Kidney (tissue), 13 donors: ENCODE measurements at regions not wholly inside any gene's neighbourhood (a gene's known extent, or its start where the extent isn't known, plus 50 kb on each side); places are given as distances from the start of the nearest gene placed in this dataset.
A peak's percentile ranks its signal among the peaks of the same experiment; 100 is the strongest.

Experiments
- DNase-seq, 5 donors: peaks; one replicate each; pipeline ENCODE4 v3.0.0-alpha.2; 2013 to 2020
- FAIRE-seq: peaks from 2 replicates; lab custom pipeline; 2012; peaks lifted over from hg19 to GRCh38; lab: Jason Lieb, UNC
- H3K27ac ChIP-seq, 2 donors: one replicate each; pipeline ENCODE4 v1.7.0; 2013; ENCODE audit warnings: low read depth in 2 of 2, low read length in 2 of 2, inconsistent platforms in 1 of 2
- H3K27me3 ChIP-seq: one replicate; pipeline ENCODE4 v1.7.1; 2013; ENCODE audit warnings: low read length, inconsistent platforms; ENCODE audit not compliant: control insufficient read depth, insufficient read depth
- H3K36me3 ChIP-seq, 3 donors: one replicate each; pipeline versions ENCODE4 v1.7.0 to v1.7.1; 2013; ENCODE audit warnings: low read length in 3 of 3, control low read depth in 1 of 3, inconsistent platforms in 1 of 3; ENCODE audit not compliant: insufficient read depth in 3 of 3, control insufficient read depth in 2 of 3
- H3K4me1 ChIP-seq, 3 donors: one replicate each; pipeline versions ENCODE4 v1.7.0 to v1.7.1; 2013; ENCODE audit warnings: low read length in 3 of 3, inconsistent platforms in 1 of 3, low read depth in 1 of 3; ENCODE audit not compliant: control insufficient read depth in 2 of 3, insufficient read depth in 2 of 3
- H3K4me3 ChIP-seq, 3 donors: one replicate each; pipeline versions ENCODE4 v1.7.0 to v1.8.1; 2013; ENCODE audit warnings: low read length in 3 of 3, control low read depth in 1 of 3, inconsistent platforms in 1 of 3
- H3K9ac ChIP-seq, 3 donors: one replicate each; pipeline versions ENCODE4 v1.7.0 to v1.7.1; 2013; ENCODE audit warnings: low read length in 3 of 3, control low read depth in 1 of 3, inconsistent platforms in 1 of 3
- H3K9me3 ChIP-seq, 3 donors: one replicate each; pipeline versions ENCODE4 v1.7.0 to v1.7.1; 2013; ENCODE audit warnings: low read length in 3 of 3, control low read depth in 1 of 3, inconsistent platforms in 1 of 3; ENCODE audit not compliant: control insufficient read depth in 2 of 3, insufficient read depth in 1 of 3
- intact Hi-C: fragments of 100-400 bp; cut with DNase I; formaldehyde crosslinking; loops from one replicate; pipeline ENCODE4 v1.11.1; 2022
- TF ChIP-seq, protein P1 (sequence below): IDR thresholded peaks from 3 replicates; pipeline ENCODE4 v1.5.1; 2012; ENCODE audit warnings: mild to moderate bottlenecking, moderate library complexity, borderline replicate concordance; ENCODE audit not compliant: insufficient read depth; ENCODE audit errors: extremely low read depth
- donor health status: control.
- donor health status: control.
- donor health status: control.
- donor health status: control.
- donor health status: control.
- donor health status: DM: yes; HTN: yes; CAD: no.
- donor health status: Normal renal cell carcinoma (clear cell type).

DNA sequence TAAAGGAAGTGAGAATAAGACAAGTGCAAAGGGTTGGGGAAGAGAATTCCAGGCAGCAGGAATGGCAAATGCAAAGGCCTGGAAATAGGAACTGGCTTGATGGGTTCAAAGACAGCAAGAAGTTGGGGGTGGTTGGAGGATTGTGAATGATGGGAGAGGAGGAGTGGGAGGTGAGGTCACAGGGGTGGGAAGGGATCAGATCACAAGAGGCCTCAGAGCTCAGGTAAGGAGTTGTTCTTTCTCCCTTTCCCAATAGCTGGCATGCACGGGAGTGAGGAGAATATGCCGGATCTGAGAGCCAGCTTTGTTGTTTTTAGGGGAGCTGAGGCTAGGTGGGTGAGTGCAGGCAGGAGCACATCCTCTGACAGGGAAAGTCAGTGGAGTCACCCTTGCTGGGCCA is 94.0 kb upstream of the RAB3GAP2 start:
- Histone ChIP-seq H3K4me1 (peaks cover 0 to 6% (median 4%) of the 10 kb centered on the region in 3 donors), H3K9ac (no peak overlapping the region), H3K9me3 (no peaks in the 10 kb centered on the region), H3K4me3 (no peak overlapping the region), H3K36me3 (no peaks in the 10 kb centered on the region), H3K27me3 (no peaks in the 10 kb centered on the region), H3K27ac (no peak overlapping the region)
- TF ChIP-seq, protein P1, sequence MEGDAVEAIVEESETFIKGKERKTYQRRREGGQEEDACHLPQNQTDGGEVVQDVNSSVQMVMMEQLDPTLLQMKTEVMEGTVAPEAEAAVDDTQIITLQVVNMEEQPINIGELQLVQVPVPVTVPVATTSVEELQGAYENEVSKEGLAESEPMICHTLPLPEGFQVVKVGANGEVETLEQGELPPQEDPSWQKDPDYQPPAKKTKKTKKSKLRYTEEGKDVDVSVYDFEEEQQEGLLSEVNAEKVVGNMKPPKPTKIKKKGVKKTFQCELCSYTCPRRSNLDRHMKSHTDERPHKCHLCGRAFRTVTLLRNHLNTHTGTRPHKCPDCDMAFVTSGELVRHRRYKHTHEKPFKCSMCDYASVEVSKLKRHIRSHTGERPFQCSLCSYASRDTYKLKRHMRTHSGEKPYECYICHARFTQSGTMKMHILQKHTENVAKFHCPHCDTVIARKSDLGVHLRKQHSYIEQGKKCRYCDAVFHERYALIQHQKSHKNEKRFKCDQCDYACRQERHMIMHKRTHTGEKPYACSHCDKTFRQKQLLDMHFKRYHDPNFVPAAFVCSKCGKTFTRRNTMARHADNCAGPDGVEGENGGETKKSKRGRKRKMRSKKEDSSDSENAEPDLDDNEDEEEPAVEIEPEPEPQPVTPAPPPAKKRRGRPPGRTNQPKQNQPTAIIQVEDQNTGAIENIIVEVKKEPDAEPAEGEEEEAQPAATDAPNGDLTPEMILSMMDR = no peak
- intact Hi-C loops = no loop called here
- DNase-seq = no peak
- no peak for FAIRE-seq

DNA sequence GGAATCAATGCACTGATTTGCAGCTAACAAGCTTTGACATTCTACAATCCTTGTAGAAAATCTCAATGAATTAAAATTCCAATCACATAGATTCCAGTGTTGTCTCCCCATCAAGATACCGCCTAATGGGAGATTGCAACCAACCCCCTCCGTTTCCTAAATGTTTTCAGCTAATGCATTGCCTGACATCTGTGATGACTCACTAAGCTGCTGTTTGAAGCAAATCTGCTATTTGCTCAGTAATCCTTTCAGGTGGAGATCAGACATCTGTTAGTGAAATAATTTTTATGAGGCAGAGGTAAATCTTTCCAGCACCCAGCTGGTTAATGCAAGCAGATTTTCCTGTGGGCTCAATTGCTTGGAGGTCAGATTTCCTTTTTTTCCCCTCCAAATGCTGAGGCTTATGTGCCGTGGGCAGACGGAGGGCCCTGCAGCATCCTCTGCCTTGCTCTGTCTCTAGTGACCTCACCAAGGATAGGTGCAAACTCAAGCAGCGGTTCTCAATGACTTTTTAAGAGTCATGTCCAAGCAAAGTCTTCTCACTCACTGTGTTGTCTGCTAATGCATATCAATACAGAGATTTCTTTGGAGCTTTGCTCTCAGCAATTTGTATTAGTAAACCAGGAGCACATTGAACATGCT is 91.1 kb upstream of the RAB3GAP2 start:
- TF ChIP-seq, protein P1 = no peak
- Histone ChIP-seq H3K36me3 (no peaks in the 10 kb centered on the region), H3K27me3 (no peaks in the 10 kb centered on the region), H3K27ac (no peak overlapping the region), H3K4me3 (no peak overlapping the region), H3K4me1 (peaks cover 0 to 4% (median 3%) of the 10 kb centered on the region in 3 donors), H3K9ac (no peak overlapping the region), H3K9me3 (no peaks in the 10 kb centered on the region)
- no peak for FAIRE-seq
- DNase-seq = peak in 2 of 5 donors; percentile 16 to 21
- intact Hi-C loops = no loop called here

DNA sequence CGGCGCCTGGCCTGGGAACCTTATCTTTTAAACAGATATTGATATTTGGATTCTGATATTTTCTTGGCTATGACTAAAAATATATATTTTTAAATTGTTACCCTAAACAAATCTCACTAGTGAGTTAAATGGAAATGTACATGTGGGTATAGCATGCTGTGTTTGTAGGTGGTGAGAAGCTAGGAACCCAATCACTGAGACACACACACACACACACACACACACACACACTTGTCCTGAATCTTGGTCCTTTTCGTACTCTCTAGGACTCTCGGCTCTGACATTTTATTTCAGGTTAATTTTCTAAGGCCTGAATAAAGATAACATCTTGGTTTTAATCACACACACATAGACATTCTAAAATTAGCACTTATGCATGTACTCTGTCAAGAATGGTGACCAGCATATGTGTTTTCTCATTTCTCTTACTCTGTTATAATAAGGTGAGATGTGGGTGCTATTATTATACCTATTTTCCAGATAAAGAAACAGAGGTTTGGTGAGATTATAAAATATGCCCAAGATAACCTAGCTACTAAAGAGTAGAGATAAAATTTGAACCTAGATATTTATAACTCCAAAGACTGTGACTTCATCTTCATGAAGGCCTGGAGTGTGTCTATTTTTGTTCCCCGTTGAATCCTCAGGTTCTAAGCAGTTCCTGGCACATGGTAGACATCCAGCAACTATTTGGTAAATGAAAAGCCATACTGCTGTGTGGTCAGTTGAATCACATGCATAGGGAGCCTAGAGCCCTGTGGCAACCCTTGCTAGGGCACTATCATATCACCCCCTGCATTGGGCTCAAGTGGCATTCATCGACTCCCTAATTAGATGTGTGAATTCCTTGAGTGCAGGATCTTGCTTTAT is 85.0 kb upstream of the RAB3GAP2 start:
- no peak overlapping the region for H3K27ac ChIP-seq
- FAIRE-seq = no peak
- DNase-seq = no peak

More for the DNA sequence above, 85.0 kb upstream of the RAB3GAP2 start:
- intact Hi-C loops = no loop called here
- no peak overlapping the region for H3K9ac ChIP-seq
- H3K4me3 ChIP-seq = no peak overlapping the region
- no peaks in the 10 kb centered on the region for H3K36me3 ChIP-seq
- TF ChIP-seq, protein P1 = no peak
- no peaks in the 10 kb centered on the region for H3K27me3 ChIP-seq
- no peaks in the 10 kb centered on the region for H3K4me1 ChIP-seq
- no peaks in the 10 kb centered on the region for H3K9me3 ChIP-seq
